KBM-7 (cell line): ENCODE measurements at regions not wholly inside any gene's neighbourhood (a gene's known extent, or its start where the extent isn't known, plus 50 kb on each side); places are given as distances from the start of the nearest gene placed in this dataset.

Experiments used
- DNase-seq: peaks from one replicate; pipeline ENCODE4 v3.0.0-alpha.2; 2015
- in situ Hi-C: fragments of 300-500 bp; cut with MboI; formaldehyde crosslinking; loops from 2 replicates; pipeline ENCODE4 v1.14.3; 2020; ENCODE audit warnings: low sequenced_read_pairs, low pct_unique_long_range_greater_than_20kb, mixed read lengths

DNA sequence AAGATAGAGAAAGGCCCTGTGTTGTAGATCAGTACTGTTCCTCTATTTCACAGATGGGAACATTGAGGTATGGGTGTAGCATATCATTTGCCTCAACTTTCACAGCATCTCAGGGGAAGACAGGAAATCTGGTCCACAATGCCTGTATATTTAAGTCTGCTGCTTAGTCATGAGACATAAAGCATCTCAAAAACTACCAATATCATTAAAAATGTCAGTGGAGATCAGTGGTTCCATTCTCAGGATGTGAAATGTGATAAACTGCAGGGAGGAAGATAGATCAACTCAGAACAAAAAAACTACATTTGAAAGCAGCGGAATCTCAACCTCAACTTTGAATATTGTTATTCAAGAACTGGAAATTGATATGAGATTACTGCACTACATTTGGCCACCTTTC lies 192.9 kb upstream of the PREP start:
- DNase-seq, result no peak
- in situ Hi-C loops, result no loop called here

DNA sequence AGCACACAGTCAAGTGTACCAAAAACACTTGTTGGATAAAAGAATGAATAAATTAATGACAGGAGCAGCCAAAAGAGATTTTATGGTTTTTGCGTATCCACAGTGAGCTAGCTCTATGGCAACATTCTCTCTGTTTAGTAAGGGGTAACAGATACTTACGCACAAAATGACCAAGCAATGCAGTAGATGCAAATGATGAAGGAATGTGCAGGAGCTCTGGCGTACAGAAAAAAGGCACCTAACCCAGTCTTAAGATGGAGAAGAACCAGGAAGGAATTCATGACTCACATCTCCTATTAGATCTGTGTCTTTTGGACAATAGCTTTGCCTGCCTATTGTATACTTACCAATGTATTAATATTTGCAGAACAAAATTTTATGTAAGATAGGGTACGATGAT lies 191.9 kb upstream of the PREP start:
- in situ Hi-C loops, result no loop called here
- no peak for DNase-seq

DNA sequence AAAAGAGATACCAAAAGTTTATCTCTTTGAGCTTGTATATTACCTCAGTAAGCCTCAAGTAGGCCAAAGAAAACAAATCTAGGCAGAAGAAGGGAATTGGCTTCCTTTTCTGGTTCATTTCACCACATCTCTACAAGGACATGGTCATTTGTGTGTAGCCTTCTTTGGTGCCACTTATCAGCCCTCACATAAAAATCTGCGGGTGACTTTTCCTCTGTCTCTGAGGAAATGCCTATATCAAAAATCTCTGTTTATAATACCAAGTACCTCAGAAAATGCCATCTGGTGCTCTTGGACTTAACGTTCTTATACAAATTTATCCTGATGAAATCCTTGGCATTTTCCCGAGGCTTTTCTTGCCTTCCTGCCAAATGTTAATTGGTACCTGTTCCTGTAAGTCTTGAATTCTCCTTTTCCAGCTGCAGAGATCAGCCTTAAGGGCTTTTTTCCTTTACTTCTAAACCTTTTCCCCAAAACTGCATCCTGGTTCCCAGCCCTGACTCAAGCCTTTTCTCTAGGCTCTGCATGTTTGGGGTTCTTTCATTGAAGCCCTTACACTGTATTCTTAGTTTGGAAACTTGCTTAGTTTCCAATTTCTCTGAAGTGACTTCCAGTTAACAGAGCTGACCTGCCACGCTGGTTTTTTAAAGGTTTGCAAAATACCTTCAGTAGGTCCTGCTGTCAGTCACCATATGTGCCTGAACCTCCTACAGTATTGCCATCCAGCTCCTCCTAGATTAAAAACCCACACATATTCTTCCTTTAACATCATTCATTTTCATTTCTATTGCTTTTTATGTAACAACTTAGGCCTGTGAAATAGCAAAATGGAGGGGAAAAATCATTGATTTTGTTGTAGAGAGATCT lies 191.2 kb upstream of the PREP start:
- in situ Hi-C loops, result no loop called here
- DNase-seq, result no peak

DNA sequence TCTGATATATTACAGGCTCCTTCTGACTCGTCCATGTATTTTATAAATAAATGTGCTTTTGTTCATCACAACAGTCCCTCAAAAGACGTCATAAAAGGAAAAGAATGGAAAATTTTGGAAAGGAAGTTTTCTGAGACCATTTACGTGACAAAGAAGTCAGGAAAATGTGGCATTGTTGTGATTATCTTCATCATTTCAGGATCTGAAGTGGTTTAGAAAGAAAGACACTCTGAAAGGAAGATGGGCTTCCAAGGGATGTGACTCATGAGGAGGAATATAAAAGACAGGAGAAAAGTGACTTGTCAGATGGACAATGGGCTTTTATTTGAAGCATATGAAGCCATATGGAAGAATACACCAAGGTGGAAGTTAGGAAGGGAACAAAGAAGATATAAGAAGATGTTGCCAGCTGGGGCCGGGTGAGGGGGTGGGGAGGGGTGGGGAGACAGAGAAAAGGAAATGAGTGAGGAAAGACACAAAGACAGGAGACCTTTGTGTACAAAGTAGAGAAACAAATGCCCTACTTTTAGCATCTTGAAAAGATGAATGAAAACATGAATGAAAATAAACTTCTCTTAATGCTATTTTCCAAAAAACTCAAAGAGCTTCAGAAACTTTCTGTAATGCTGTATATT lies 190.3 kb upstream of the PREP start:
- DNase-seq, result no peak
- in situ Hi-C loops, result no loop called here

DNA sequence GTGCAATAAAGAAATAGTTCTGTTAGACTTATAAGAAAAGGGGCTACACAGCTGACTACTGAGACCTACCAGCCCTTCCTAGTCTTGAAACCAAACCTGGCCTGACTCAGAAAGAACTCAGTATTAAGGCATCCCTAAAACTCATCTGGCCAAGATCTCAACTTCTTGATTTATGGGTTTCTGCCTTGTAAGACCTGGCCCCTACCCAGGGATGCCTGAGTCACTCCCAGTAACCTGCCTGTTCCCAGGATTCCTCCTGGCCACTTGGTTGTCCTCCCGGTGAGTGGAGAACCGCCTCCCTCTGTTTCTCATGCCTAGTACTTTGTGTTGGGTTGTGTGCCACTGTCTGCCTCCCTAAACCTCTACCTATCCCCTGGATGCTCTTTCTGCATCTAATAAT lies 189.4 kb upstream of the PREP start:
- no peak for DNase-seq
- in situ Hi-C loops, result no loop called here

DNA sequence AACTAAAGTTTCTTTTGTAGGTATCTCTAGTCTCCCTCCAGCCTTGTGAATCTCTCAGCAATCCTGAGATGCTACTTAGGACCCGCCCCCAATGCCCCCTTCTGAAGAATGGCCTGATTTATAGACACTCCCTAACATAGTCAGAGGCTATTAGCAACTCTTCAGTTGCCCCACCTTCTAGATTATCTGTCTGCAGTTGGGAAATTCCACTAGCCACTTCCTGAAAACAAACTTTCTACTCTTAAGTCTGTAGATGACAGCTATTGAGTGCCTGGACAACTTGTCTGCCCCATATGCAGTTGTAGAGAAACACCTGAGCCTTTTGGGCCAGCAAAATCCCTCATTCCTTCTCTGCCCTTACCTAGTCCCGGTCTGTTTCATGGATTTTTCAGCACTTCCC lies 188.2 kb upstream of the PREP start:
- in situ Hi-C loops, result no loop called here
- DNase-seq, result peak; percentile 35

DNA sequence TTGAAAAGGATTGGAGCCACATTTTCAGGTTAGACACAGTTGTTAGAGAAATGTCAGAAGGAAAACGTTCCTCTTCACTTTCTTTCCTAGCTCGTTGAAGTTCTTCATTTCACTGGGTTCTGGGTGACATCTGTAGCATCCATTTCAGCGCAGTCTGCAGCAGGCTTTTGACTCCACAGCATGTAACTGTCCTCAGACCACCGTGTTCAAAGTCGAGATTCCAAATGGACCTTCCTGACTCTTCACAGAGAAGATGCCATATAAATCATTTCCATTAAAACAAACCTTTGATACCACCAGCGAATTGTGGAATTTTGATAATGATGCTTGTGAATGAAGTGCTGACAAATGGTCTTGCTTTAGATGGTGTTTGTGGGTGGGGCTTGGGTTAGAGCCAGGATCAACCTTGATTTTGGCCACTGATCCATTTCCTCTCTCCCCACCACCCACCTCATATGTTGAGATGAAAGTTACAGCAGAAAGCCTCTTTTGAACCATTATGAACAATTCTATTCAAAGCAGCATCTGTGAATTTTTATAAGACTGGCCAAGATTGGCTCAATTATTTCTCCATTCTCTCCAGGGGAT lies 185.3 kb upstream of the PREP start:
- in situ Hi-C loops, result no loop called here
- DNase-seq, result no peak

DNA sequence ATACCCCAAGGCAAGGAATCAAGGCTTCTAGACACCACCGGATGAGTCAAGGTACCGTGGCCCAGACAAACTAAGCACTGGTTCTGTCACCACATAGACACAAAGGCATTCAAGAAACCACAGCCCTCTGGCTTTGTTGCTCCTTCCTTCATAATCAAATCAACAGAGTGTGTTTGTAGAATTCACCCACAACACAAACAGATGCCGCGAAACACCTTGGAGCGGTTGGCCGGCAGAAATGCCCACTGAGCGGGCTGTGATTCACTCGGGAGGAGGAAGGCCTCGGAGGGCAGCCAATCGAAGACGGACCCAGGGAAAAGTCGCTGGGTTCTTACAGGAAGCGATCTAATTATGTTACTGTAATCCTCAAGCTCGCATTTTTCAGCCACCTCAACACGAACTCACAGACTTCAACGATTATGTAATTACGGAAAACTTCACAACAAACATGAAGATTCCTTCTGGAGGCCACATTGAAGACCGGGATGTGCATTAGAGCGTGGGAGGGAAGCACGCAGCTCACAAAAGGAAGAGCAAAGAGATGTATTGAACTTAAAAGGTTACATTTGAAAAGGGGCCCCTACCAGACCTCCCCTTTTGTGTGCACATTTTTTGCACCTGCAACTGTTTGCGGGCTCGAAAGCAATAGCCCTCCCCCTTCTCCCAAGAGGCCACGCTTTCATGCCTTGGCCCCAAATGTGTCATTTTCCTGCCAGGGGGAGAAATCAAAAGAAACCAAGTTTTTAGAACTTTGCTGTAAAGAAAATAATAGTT lies 184.7 kb upstream of the PREP start:
- no peak for DNase-seq
- in situ Hi-C loops, result no loop called here

DNA sequence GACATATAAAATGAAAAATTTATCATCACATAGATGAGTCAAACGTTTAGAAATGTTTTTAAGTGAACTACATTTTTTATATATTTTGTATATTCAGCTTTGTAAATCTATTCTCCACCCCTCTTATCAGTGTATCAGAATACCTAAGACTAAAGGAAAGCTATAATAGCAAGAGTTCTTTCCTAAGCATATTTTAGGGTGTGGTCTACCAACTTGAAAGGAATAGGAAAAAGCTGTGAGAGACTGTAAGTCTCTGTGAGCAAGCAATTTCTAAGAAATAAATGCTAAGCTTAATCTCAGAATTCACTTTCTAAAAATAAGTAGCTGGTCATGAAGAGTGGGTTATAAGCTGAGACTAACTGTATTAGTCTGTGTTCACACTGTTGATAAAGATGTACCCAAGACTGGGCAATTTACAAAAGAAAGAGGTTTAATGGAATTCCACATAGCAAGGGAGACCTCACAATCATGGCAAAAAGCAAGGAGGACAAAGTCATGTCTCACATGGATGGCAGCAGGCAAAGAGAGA lies 175.4 kb upstream of the PREP start:
- no peak for DNase-seq
- in situ Hi-C loops, result no loop called here

DNA sequence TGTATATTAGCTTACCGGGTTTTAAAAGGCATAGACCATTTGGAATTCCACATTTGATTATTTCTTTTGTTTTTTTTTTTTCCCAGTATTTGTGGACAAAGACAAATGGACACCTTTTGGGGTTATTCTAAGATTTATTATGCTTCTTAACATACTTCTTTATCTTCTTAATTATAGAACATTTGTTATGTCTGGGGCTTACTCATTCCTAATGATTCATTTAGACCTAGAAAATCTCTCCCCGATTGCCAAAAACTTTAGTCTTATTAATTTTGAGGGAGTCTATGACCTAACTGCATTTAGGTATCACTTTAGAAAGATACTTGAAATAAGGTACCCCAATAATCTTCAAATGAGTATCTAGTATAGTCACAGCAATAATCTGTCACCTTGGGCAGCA lies 170.7 kb upstream of the PREP start:
- no peak for DNase-seq
- in situ Hi-C loops, result no loop called here

DNA sequence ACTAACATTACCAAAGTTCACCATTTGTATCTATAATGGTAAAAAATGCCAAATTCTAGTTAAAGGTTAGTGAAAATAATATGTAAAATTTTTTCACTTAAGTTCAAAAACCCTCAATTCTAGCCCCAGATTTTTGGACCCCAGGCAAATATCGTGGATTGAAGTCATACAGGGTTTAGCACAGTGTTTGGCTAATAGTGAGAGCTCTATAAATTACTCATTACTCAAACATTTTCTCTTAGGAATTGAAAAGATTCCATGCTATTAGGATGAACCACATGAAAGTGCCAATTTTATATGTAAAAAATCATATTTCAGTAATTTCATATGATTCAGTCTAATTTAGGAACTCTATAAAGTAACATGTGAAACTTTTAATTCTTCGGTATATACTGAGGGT lies 170.3 kb upstream of the PREP start:
- in situ Hi-C loops, result no loop called here
- DNase-seq, result no peak

DNA sequence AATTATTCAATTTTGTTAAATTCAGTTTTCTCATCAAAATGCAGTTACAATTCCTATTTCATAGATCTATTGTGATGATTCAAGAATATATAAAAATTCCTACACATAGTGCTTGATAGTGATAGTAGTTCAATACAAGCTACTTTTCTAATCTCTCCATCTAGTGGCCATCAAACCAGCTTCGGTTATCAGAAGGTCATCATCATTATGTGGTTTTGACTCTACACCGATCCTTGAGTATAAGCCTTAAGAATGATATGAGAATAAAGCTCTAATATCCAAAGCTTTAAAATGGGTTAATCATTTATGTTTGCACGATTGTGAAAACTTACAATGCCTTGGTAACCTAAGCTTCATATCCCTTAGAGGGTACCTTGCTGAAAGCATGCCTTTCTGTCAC lies 167.5 kb upstream of the PREP start:
- no peak for DNase-seq
- in situ Hi-C loops, result no loop called here

DNA sequence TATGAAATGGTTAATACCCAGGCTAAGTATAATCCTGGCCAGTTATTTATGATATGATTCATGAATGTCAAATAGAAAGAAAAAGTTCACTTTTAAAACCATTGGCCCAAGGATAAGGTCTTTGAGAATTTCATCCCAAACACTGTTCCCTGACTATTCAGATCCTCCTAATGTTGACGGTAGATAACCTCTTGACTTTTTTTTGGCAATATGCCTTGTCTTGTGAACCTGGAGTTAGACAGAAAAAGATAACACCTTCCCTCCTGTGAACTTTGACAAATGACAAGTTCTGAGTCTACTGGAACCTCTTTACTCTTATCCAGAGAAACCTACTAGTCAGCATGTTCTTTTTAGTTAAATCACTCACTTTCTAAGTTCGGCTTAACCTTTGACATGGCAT lies 166.8 kb upstream of the PREP start:
- DNase-seq, result no peak
- in situ Hi-C loops, result no loop called here

DNA sequence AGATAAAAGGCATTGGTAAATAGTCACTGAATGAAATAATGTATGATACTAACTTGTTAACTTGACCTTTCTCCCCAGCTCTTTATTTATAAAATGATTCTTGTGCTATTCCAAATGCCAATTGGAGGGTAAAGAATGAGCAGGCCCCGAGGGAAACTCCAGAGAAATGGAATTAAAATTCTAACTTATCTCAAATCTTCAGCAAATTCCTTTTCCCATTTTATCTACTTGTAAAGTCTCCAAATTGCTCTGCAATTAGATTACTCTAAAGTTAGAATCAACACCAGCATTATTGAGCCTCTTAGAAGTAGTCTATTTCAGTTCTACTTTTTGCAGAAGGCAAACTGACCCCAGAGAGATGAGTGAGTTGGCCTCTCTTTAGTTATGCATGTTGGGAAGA lies 165.9 kb upstream of the PREP start:
- DNase-seq, result no peak
- in situ Hi-C loops, result no loop called here

DNA sequence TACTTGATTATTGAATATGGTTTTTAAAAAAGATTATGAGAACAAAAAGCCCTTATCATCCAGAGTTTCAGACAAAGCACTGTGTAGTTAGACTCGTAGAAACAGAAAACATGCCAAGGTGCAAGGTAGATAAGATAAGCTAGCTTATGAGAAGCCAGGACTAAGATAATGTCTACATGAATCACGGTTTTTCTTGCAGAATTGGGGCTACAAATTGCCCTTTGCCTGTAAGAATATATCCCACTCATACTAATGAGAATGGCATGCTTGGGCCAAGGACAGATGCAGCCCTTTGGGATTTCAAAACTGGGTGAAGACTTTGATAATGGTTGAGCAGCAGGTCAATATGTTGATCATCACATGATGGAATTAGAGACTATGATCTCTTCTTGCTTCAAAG lies 165.3 kb upstream of the PREP start:
- in situ Hi-C loops, result no loop called here

DNA sequence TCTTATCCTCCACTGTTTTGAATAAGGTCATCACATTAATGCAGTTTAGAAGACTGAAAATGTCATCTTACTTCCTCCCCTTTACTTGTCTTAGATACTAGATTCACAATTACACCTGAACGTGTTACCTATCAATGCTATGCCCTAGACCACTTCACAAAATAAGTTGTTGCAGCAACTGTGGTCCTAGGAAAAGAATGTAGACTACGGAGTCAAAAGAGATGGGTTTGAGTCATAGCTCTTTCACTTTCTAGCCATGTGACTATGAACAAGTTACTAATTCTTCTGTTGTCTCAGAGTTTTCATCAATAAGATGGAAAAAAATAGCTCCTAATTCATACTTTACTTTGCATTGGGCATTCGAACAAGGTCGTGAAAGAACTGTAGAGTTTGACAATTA lies 164.3 kb upstream of the PREP start:
- in situ Hi-C loops, result no loop called here
- no peak for DNase-seq

More for the DNA sequence above, 165.3 kb upstream of the PREP start:
- no peak for DNase-seq

DNA sequence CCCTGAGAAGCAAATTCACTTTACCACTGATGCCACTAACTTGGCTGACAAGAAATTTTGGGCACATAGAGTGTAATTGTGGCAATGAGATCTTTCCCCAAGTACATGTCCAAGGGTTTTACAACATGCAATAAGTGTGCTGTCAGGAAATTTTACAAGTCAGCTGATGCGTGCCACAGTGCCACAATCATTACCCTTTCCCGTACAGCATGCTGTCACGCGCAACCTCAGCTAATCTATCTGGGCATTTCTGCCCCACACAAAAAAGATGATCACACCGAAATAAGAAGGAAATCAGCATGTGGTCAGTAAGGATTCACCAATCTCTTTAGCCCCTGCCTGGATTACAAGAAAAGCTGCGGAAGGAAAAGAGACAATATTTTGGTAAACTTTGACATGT lies 163.6 kb upstream of the PREP start:
- no peak for DNase-seq
- in situ Hi-C loops, result no loop called here

DNA sequence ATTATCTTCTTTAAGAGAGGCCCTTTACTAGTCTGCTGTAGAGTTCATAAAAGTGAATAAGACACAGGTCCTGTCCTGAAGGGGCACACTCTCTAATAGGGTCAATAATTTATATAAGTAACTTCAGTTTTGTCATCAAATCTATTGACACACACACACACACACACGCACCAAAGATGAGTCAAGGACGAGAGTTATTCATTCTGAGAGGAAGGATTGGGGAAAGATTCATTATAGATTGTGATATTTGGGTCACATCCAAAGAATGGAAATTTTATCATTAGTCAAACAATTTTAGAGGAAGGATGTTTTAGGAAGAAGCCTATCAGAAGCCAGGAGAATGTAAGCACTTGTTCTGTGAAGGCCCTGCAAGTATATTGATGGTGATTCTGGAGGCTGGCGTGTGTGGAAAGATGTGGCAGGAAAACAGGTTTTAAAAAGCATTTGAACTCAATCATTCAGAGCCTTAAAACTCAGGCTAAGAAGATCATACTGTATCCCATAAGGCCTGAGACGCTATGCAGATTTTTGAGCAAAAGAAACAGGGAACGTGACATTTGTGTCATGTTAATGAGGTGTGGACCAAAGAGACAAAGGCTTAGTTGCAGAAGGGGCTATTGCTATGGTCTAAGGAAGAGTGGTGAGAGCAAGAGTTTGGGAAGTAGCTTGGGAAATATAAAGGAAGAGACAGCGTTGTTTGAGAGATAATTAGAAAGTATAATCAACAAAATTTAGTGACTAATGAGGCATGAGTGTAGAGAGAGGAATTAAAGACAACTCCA lies 161.4 kb upstream of the PREP start:
- in situ Hi-C loops, result no loop called here
- DNase-seq, result no peak

DNA sequence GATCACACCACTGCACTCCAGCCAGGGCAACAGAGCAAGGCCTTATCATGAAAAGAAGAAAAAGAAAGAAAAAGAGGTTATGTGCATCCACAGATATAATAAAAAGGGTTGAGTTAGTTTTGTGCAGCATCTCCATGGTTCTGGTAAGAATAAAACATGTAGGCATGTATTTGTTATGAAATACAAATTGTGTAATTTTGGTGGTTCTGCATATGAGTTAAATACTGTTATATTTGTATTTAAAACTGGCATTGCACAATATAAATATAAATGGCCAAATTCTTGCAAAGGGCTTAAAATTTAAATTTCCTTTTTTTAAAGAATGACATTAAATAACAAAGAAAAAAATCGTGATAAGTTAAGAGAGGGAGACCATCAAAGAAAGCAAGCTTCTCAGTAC lies 159.1 kb upstream of the PREP start:
- in situ Hi-C loops, result no loop called here
- DNase-seq, result no peak
